HG02884 (cell line): ENCODE measurements at regions not wholly inside any gene's neighbourhood (a gene's known extent, or its start where the extent isn't known, plus 50 kb on each side); places are given as distances from the start of the nearest gene placed in this dataset.

Experiments
- ATAC-seq: cut with Tn5 transposase; IDR thresholded peaks from one replicate; pipeline ENCODE4 v1.9.1; 2021; ENCODE audit warnings: mild to moderate bottlenecking, moderate library complexity; ENCODE audit not compliant: unreplicated experiment

DNA sequence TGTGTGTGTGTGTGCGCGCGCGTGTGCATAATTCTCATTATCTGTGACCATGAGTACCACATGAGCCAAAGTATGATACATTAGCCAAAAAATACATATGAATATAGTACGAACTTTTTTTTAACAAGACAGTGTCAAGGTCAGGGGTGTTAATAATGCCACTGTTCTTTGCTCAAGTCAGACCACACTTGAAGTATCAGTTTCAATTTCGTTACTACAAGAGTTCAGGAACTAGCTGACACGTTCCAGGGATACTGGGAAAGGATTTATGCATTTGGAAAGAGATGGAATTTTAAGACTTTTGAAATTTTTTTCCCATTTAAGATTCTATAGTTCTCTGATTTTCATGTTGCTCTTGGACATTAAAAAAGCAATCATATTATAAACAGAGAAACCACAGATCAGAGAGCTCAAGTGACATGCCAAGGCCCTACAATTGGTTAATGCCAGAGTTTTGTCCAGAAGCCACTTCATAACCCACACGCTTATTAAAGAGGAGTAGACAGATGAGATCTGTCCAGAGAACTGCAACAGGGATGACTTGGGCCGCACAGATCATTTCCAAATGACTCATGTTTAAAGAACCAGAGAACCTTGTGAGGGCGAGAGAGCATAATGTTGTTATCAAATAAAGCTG, 718.8 kb upstream of the SGCG start:
- no peak for ATAC-seq

DNA sequence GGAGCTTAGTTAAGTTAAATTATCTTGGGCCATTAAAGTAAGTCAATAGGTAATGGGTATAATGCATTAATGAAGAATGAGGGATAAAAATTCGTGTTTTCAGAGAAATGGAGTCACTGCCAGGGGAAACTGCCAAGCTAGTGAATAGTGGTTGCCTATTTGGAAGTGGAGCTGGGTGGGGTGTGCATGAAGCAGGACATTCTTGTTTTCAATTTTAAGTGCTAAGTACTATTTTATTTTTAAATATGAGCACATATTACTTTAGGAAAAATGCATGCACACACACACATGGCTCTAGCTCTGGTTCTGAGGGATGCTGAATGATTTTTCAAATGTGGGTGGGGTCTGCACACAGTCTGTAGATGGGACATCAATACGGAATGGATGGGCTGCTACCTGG, 717.7 kb upstream of the SGCG start:
- ATAC-seq, result no peak

DNA sequence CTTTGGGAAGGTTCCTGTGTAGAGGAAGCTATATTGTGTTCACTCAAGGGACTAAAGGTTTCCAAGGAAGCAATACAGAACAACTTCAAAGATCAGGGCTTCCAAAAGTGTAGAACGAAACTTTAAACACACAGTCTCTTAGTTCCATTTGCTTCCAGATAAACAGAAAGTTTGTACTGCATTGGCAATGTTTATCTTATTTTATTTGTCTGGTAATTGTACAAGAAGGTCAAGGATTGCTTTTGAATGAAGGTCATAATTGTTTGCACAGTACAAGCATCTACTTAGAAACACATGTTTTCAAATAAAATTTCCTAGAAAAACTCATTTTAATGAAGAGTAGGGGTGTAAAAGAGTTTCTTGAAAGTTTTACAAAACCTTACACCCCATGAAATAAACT, 712.7 kb upstream of the SGCG start:
- ATAC-seq, result no peak

DNA sequence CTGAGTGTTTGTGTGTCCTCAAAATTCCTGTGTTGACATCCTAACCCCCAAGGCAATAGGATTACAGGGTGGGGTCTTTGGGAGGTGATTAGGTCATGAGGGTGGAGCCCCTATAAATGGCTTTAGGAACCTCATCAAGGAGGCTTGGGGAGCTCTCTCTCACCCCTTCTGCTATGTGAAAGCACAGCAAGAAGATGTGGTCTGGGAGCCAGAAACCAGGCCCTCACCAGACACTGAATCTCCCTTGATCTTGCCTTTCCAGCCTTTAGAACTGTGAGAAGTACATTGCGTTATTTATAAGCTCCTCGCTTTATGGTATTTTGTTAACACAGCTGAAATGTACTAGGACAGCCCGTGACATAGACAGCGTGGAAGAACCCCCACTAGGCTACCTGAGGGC, 712.0 kb upstream of the SGCG start:
- no peak for ATAC-seq

DNA sequence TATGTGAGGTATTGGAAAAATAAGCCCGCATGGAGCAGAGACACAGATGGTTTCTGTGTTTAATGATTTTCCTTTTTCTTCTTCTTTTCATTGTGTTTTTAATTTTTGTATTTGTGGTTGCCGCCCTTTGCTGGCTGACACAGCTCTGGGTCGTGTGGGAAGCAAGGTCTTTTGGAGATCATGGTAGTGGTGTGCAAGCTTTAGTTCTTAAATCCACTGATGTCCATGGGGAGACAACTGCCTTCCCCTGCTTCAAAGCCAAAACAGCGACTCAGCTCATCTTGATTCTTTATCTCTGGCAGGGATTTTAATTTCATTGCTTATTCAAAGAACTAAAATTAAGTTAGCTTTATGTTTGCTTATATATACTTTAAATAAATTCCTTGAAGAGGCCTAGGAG, 711.3 kb upstream of the SGCG start:
- no peak for ATAC-seq

DNA sequence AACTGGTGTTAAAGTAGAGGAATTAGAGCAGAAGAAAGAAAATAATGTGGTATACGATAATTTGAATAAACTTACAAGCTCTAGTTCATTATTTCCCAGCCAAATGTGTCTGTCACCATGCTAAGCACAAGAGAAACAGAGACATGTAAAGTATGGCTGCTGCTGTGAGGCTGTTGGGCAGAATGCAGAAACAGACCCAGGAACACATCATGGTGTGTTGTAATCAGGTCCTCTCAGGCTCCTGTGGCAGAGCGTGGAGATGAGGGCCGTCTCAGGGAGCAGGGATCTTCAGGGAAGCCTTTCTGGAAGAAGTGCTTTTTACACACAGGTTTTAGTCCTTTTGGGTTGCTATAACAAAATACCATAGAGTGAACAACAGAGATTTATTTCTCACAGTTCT, 710.7 kb upstream of the SGCG start:
- ATAC-seq, result no peak

DNA sequence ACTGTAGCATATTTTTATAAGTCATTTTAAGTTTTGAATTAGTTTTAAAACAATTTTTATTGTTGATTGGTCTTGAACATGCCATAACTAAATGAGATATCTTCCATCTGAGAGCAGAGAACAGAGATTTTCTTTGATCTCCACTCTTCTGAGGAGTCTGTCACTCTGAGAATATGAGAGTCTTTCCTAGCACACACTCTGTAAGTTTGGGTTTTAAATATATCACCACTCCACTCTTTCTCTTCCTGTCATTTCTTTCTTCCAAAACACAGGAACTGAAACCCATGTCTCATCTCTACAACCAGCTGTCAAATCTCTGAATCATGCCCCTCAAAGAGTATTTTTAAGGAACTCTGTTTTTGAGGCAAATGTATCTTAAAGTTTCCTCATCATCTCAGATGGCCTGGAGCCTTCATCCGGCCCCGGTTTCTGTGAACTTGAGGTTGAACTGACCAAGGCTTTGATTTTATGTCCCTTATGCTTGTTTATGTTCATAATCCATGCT, 698.2 kb upstream of the SGCG start:
- no peak for ATAC-seq

DNA sequence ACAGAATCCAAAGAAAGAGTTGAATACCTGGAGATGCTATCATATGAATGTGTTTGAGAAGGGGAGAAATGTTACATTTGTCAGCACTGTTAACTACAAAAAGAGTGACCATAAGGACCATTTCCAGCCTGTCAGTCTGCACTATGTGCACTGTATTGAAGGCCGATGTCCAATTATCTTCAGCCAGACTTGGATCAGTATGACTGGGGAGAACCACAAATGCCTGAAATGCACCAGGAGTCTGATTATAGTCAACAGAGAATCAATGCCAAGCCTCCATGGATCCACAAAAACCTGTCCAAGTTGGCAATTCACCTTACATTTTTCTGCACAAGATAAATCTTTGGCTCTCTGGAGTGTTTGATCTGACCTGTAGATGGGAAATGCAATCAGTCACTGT, 697.5 kb upstream of the SGCG start:
- ATAC-seq, result no peak

DNA sequence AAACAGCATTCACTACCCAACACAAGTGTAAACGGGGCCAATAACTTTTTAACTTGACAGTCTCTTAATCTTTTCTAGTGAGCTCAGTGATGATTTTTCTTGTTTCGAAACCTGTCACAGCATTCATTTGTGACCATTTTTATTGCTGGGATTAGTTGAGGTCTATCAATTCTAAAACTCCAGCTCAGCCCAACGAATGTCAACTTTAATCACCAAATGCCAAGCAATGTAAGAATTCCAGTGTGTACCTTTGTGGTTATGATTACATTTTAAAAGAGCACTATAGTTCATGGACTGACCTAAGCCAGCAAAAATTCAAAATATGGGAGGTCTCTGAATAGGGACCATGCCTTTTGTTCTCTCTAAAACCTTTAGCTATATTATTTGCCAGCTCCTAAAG, 694.3 kb upstream of the SGCG start:
- no peak for ATAC-seq

DNA sequence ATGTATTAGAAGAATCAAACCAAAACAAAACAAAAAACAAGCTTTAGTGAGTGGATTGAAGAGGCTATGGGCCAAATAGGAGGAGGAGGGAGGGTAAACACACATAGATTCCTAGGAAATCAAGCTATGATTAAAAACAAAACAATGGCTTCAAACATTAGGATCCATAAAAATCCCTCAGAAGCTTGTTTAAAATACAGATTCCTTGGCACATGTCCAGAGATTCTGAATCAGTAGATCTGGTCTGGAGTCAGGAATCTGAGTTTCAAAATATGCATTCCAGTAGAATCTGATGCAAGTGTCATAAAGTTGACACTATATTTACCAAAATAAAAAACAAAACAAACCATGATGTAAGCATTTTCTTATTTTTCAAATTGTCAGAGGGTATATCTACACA, 692.8 kb upstream of the SGCG start:
- ATAC-seq, result no peak

DNA sequence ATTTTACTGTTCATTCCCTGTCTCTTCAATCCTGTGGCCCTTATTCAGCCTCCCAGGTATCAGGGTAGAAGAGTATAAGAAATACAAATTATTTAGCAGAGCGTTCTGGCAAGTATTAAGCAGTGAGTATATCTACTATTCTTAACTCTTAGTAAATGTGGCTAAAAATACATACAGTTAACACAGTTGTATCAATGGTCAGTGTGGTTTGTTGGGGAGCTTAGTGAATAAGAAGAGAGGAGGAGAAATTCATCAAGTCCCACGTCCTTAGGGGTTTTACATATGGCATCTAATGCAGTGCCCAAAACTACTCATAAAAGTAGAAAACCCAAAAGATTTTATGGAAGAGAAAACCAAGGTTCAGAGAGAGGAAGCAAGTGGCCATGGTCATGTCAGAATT, 691.0 kb upstream of the SGCG start:
- ATAC-seq, result no peak

DNA sequence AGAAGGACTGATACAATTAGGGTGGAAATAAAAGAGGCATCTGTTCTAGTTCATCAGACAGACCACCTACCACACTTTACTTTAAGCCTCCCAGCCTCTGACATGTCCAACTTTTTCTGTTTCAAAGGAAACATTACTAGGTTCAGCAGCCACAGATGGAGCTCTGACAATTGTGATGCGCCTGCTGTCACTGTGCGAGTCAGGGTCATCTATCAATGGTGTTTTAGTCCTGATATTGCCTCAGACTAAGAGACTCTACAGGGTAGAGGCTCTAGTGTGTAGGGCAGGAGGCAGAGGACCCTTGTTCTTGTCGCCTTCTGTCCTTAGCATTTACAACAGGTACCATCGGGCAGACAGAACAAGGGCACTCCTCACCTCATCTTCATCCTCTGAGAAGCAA, 685.0 kb upstream of the SGCG start:
- ATAC-seq, result no peak

DNA sequence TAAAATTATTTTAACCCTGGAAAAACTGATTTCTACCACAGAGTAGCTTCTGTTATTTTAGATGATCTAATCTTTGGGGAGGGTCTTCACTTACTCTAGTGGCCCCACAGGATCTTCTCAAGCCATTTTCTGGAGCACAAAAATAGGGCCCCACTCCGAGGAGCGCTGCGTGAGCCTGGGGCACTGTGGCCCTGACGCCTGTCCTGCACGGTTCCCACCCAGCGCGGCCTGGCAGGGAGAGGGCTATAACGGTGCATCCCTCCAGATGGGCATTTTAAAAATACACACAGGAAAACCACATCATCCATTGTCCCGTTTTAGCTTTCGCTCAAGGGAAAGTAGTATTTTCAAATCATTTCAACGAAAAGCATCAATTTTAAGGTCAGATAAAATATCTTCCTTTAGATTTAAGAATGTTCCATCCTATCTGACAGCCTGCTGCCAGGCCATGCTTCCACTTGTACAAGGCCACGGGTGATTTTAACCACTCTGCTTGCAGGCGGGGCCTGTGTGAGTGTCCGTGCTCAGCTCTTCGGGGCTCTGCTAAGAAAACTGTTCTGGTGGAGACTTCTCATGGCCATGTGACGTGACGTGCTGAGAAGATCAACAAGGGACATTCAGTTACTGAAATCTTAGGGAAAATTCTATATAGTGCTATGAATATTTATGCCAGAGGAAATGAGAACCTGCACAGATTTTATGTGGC, 683.8 kb upstream of the SGCG start:
- ATAC-seq, result no peak

DNA sequence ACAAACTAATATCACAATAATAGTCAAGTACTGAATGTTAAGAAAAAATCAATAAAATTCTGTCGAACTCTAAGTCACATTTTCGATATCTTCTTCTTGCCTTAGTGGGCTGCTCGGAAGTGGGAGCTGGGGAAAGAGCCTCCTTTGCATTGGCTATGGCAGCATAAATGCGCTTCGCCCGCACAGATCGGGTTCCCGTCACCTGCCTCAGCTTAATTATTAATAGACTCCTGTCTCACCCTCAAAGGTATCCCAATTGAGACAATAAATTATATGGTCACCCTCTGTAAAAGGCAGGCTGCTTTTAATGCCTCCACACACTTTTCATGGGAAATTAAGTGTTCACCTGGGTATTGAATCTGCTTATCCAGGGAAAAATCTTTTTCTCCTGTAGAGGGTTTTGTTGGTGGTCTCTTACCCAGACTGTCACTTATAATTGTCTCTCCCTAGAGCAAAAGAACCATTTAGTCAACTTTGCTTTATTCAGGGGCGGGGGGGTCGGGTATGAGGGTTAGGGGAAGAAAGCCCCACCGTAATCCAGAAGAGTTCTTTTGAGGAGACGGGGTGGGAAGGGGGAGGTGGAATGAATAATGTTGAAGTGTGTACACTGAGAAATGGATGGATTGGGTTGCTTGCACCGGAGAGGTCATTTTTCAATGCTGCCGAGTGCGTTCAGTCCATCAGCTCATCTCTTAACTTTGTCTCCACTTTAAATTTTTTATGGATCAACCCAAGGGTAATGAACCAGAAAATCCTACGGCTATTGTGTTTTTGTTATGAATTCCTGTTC, 682.6 kb upstream of the SGCG start:
- ATAC-seq, result no peak

DNA sequence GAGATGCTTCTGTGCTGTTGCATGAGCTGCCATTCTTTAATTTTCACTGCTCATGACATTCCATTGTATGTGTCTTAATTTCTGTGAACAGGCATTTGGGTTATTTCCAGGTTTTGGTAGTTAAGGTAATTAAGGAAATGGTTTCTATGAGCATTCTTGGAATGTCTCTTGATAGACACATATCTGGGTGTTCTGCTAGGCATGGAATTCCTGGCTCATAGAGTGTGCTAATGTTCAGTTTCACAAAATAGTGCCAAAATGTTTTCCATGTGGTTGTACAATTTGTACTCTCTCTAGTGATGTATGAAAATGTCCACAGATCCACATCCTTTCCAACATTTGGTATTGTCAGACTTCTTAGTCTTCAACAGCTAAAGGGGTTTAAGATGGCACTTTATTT, 680.9 kb upstream of the SGCG start:
- ATAC-seq, result no peak

DNA sequence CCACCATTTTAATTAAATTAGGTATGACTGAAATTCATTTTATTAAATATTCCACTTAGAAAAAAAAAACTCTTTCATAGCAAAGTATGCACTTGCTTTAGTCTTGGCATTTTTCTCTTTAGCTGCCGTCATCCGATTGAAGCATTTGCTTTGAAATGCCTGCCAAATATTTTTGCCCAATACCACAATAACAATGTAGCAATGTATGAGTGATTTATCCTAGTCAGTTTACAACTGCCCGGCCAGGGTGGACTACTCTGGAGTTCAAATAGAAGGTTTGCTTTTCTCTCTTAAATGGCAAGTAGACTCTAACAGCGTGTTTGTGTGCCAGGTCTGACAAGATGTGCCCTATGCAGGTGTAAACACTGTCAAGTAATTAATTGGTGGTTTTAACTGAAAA, 675.3 kb upstream of the SGCG start:
- no peak for ATAC-seq

DNA sequence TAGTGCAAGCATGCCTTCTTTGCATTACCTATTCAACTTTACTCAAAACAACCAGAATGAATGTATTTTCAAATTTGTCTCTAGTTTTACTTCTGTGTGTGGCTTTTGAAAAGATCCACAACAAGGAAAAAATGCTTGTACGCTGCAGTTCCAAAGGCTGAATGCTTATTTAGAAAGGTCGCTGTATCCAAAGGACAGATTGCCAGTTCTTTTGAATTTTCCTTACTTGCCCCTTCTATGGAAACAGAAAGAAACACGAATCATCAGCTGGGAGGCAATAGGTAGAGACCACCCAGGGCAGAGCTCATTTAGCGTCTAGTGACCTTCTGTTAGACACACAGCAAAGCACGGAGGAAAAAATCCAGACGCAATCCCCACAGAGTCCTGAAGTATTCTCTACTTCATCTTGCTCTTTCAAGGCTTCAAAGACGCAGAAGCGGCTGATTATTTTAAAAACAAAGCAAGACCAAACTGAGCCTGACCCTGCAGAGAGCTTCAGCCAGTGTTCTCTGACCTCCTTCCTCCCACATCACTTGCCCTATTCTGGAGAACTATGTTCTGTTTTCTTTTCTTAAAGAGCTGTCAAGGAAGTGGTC, 674.6 kb upstream of the SGCG start:
- no peak for ATAC-seq

DNA sequence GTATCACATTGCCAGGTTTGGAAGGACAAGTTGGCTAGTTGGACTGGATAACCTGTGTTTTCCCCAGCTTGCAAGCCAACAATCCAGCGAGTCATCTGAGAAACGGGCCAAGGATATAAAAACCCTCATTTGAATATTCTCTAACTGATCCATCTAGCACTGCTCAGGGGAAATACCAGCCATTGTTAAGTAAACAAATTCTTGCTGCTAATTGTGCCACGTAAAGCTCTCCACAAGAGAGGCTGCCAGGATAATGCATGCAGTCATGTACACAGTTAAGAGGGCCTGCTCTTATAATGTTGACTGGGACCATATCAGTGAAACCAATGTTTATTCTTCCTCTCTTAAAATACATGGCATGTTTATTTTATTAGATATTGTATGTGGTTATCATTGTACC, 663.2 kb upstream of the SGCG start:
- ATAC-seq, result no peak

DNA sequence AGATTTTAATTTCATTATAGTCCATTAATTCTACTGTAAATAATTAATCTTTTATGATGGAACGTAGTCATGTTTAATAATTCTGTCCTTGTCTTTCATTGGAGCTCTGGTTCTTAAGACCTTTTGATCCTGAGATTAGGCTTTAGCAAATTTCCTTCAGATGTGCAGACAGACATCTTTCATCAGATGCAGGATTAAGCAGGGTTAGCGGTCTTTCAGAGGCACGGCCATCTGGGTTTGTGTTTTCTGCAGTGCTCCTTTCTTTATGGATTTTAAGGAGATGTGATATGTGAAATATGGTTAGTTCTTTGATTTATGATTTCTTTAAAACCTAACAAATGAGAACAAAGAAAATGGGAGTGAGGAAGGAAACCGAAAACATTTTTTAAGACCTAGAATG, 643.9 kb upstream of the SGCG start:
- ATAC-seq, result no peak

DNA sequence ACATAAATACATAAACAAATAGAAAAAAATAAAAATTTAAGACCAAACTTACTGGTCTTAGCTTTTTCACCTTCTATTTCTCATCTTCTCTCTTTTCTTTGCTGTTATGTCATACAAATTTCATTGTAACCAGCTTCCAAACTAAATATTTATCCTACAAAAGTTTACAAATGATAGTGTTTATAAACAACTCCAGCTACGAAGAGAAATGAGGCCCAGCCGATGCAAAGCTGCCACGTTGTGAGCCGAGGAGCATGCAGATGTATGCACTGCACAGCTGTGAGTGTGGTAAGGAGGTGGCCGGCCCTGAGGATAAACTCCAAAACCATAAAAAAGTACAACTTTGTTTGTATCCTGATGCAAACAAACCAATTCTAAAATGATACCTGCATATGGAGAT, 642.4 kb upstream of the SGCG start:
- no peak for ATAC-seq

DNA sequence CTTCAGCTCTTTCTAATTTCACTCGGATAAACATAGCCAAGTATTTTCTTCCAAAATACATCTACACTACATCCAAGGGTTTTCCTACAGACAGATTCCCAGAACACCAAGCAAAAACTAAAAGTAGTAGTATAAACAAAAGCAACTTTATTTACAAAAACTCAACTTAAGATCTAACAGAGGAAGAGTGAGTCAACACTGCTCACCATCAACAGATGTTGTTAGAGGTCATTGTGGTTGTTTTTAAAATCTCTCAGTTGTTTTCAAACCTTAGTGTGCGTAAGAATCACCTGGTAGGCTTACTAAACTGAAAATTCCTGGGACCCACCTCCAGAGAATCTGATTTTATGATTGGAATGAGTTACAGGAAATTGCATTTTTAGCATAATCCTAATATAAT, 631.7 kb upstream of the SGCG start:
- no peak for ATAC-seq

DNA sequence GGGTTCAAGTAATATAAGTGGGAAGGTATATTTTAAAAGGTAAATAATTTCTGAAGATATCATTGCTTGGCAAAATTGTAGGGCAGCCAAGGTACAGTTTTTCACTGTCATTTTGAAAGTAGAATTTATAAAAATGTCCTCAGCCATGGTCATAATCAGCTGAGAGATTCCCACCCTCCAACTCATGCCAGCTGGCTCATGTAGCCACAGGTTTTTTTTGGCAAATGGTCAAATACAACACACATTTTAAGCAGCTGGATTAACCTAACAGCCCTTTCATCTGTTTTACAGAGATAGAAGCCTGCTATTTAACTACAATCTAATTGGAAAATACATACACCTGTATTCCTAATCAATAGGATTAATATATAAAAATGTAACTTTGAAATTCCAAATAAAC, 619.2 kb upstream of the SGCG start:
- no peak for ATAC-seq
